Thoracic aorta (tissue), 2 donors: ENCODE measurements at regions not wholly inside any gene's neighbourhood (a gene's known extent, or its start where the extent isn't known, plus 50 kb on each side); places are given as distances from the start of the nearest gene placed in this dataset.
"Not testable (repeated sequence)": the region's sequence is repeated elsewhere in the genome, so short reads cannot be mapped to it uniquely, and the experiment has no call there.

Source experiments
- ATAC-seq: fragments of 150-250 bp; one replicate; pipeline ENCODE4 v1.8.0; 2017; ENCODE audit warnings: low read depth; ENCODE audit not compliant: insufficient number of reproducible peaks, low FRiP score
- DNase-seq: peaks from one replicate; pipeline ENCODE4 v3.0.0-alpha.2; 2020; ENCODE audit warnings: low spot score
- H3K27ac ChIP-seq, 2 donors: fragments of 200-600 bp; sonication (generic); 1 replicate in 1 of 2; 2 replicates in 1 of 2; pipeline ENCODE4 v1.5.1; 2016; ENCODE audit warnings: mild to moderate bottlenecking in 2 of 2, moderate library complexity in 2 of 2
- H3K27me3 ChIP-seq: fragments of 200-600 bp; sonication (generic); replicated peaks from 2 replicates; pipeline ENCODE4 v1.6.0; 2016; ENCODE audit warnings: mild to moderate bottlenecking; ENCODE audit not compliant: insufficient read depth
- H3K36me3 ChIP-seq: fragments of 200-600 bp; sonication (generic); one replicate; pipeline ENCODE4 v1.5.1; 2016
- H3K4me1 ChIP-seq, 2 donors: fragments of 200-600 bp; sonication (generic); 1 replicate in 1 of 2; 2 replicates in 1 of 2; pipeline versions ENCODE4 v1.5.1 to v1.6.0; 2016; ENCODE audit warnings: low read depth in 2 of 2, mild to moderate bottlenecking in 1 of 2; ENCODE audit not compliant: control insufficient read depth in 1 of 2
- H3K4me3 ChIP-seq: fragments of 200-600 bp; sonication (generic); 2 replicates; pipeline ENCODE4 v1.5.1; 2016; ENCODE audit warnings: mild to moderate bottlenecking
- H3K9me3 ChIP-seq: fragments of 200-600 bp; sonication (generic); 2 replicates; pipeline ENCODE4 v1.5.1; 2016
- CTCF ChIP-seq: fragments of 200-600 bp; sonication (generic); IDR thresholded peaks from one replicate; pipeline ENCODE4 v1.5.1; 2019; ENCODE audit warnings: antibody characterized with exemption

GRCh38 chr12:75650100-75650499 is 138.7 kb upstream of the KRR1 start:
- Histone ChIP-seq H3K4me1 (peaks cover 2 to 14% of the 10 kb centered on the region in 2 donors), H3K27me3 (no peaks in the 10 kb centered on the region), H3K9me3 (no peaks in the 10 kb centered on the region), H3K4me3 (no peak overlapping the region), H3K27ac (no peak overlapping the region), H3K36me3 (no peaks in the 10 kb centered on the region)
- DNase-seq (no peak), ATAC-seq (no peak)
- no peak for TF ChIP-seq CTCF

- no peaks in the 10 kb centered on the region for H3K9me3 ChIP-seq
- peaks cover 2 to 14% of the 10 kb centered on the region in 2 donors for H3K4me1 ChIP-seq
- no peak overlapping the region for H3K4me3 ChIP-seq
- ATAC-seq: no peak
- no peak for TF ChIP-seq CTCF
- H3K36me3 ChIP-seq: no peaks in the 10 kb centered on the region
- no peak overlapping the region for H3K27ac ChIP-seq
- DNase-seq: no peak
- H3K27me3 ChIP-seq: no peaks in the 10 kb centered on the region
These were observed 137.4 kb upstream of the KRR1 start for GRCh38 chr12:75648856-75649255.

GRCh38 chr12:75646329-75647210 is 135.2 kb upstream of the KRR1 start:
- no peaks in the 10 kb centered on the region for H3K27me3 ChIP-seq
- peaks cover 2 to 8% of the 10 kb centered on the region in 2 donors for H3K4me1 ChIP-seq
- no peaks in the 10 kb centered on the region for H3K9me3 ChIP-seq
- no peaks in the 10 kb centered on the region for H3K36me3 ChIP-seq
- DNase-seq (no peak), ATAC-seq (no peak)
- TF ChIP-seq CTCF: no peak
- H3K27ac ChIP-seq: no peak overlapping the region
- H3K4me3 ChIP-seq: no peak overlapping the region

- H3K4me3 ChIP-seq: no peak overlapping the region
- no peaks in the 10 kb centered on the region for H3K27me3 ChIP-seq
- DNase-seq (no peak), ATAC-seq (no peak)
- no peaks in the 10 kb centered on the region for H3K4me1 ChIP-seq
- no peaks in the 10 kb centered on the region for H3K9me3 ChIP-seq
- TF ChIP-seq CTCF: no peak
- H3K27ac ChIP-seq: no peak overlapping the region
- H3K36me3 ChIP-seq: no peaks in the 10 kb centered on the region
These were observed 133.2 kb upstream of the KRR1 start for GRCh38 chr12:75644472-75645072.

- DNase-seq, H3K4me1 ChIP-seq, H3K27me3 ChIP-seq, H3K9me3 ChIP-seq, H3K36me3 ChIP-seq, H3K27ac ChIP-seq, H3K4me3 ChIP-seq, ATAC-seq: not testable (repeated sequence)
These were observed 131.7 kb upstream of the KRR1 start for GRCh38 chr12:75643119-75643518.
